Mesothelial cell of epicardium (in vitro differentiated cells): ENCODE measurements at regions not wholly inside any gene's neighbourhood (a gene's known extent, or its start where the extent isn't known, plus 50 kb on each side); places are given as distances from the start of the nearest gene placed in this dataset.

Experiments
- DNase-seq, 2 experiments: peaks; one replicate each; pipeline ENCODE4 v3.0.0; 2021; ENCODE audit warnings: low spot score in 2 of 2; ENCODE audit not compliant: unreplicated experiment in 2 of 2
- H3K27ac Mint-ChIP-seq: 2 replicates; pipeline ENCODE4 v1.8.0; 2021; ENCODE audit warnings: mixed read lengths
- H3K27me3 Mint-ChIP-seq: 2 replicates; pipeline ENCODE4 v1.8.0; 2021; ENCODE audit warnings: low read depth, mixed read lengths
- H3K36me3 Mint-ChIP-seq: 2 replicates; pipeline ENCODE4 v1.8.0; 2021; ENCODE audit warnings: mixed read lengths
- H3K4me1 Mint-ChIP-seq: 2 replicates; pipeline ENCODE4 v1.8.0; 2021; ENCODE audit warnings: mixed read lengths
- H3K4me3 Mint-ChIP-seq: 2 replicates; pipeline ENCODE4 v1.8.0; 2021; ENCODE audit warnings: mild to moderate bottlenecking, moderate library complexity, mixed read lengths
- H3K9me3 Mint-ChIP-seq: 2 replicates; pipeline ENCODE4 v1.8.0; 2021; ENCODE audit warnings: mixed read lengths
- CTCF ChIP-seq: fragments of 200-600 bp; sonication (generic); IDR thresholded peaks from one replicate; pipeline ENCODE4 v1.5.0; 2021; ENCODE audit warnings: antibody characterized with exemption; ENCODE audit not compliant: unreplicated experiment

DNA sequence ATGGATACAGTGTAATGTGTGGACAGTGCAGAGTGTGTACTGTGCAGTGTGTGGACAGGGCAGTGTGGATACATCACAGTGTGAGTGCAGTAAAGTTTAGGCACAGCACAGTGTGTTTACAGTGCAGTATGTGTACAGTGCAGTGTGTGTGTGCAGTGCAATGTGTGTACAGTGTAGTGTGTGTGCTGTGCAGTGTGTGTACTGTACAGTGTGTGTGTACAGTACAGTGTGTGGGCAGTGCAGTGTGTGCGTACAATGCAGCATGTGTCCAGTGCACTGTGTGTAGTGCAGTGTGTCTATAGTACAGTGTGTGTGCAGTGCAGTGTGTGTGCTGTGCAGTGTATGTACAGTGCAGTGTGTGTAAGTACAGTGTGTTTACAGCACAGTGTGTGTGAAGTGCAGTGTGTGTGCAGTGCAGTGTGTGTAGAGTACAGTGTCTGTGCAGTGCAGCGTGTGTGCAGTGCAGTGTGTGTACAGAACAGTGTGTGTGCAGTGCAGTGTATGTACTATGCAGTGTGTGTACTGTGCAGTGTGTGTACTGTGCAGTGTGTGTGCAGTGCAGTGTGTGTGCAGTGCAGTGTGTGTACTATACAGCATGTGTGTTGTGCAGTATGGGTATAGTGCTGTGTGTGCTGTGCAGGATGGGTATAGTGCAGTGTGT is 385.2 kb downstream of the KIF16B start:
- Mint-ChIP-seq H3K36me3 (no peaks in the 10 kb centered on the region), H3K27me3 (peaks cover 21% of the 10 kb centered on the region), H3K9me3 (peaks cover under 1% of the 10 kb centered on the region), H3K4me1 (peaks cover 7% of the 10 kb centered on the region), H3K4me3 (no peak overlapping the region), H3K27ac (no peak overlapping the region)
- DNase-seq = no peak
- TF ChIP-seq CTCF = no peak

DNA sequence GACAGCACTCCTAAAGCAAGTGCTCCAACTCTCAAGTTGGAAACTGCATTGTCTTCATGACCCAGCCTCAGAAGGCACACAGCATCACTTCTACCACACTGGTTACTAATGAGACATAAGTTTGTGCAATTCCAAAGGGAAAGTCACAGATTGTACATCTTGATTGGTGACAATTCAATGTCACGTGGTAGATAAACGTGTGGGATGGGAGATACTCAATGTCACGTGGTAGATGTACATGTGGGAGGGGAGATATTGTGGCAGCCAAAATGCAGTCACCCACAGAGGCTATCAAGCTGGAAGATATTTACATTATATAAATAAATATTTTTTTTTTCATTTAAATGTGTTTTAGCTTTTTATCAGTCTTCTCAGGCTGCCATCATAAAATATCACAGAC is 393.3 kb downstream of the KIF16B start:
- Mint-ChIP-seq H3K4me3 (no peak overlapping the region), H3K36me3 (no peaks in the 10 kb centered on the region), H3K9me3 (peaks cover 20% of the 10 kb centered on the region), H3K27me3 (peaks cover 3% of the 10 kb centered on the region), H3K27ac (no peak overlapping the region), H3K4me1 (peaks cover 18% of the 10 kb centered on the region)
- no peak for DNase-seq
- TF ChIP-seq CTCF = no peak

GRCh38 chr20:16179371-16179770 is 393.9 kb downstream of the KIF16B start:
- Mint-ChIP-seq H3K9me3 (peaks cover 20% of the 10 kb centered on the region), H3K4me1 (peaks cover 18% of the 10 kb centered on the region), H3K36me3 (no peaks in the 10 kb centered on the region), H3K27ac (no peak overlapping the region), H3K4me3 (no peak overlapping the region), H3K27me3 (peaks cover 4% of the 10 kb centered on the region)
- DNase-seq = no peak
- TF ChIP-seq CTCF = no peak

- Mint-ChIP-seq H3K9me3 (peaks cover 20% of the 10 kb centered on the region), H3K4me1 (peaks cover 18% of the 10 kb centered on the region), H3K36me3 (no peaks in the 10 kb centered on the region), H3K4me3 (no peak overlapping the region), H3K27me3 (peaks cover 9% of the 10 kb centered on the region), H3K27ac (peak overlapping the region; percentile 3)
- no peak for DNase-seq
- TF ChIP-seq CTCF = no peak
Observed at GRCh38 chr20:16178546-16179135, 394.6 kb downstream of the KIF16B start.

- H3K4me3 Mint-ChIP-seq = no peak overlapping the region
- no peak for TF ChIP-seq CTCF
- no peak for DNase-seq
- H3K9me3 Mint-ChIP-seq = peaks cover 17% of the 10 kb centered on the region
- no peaks in the 10 kb centered on the region for H3K36me3 Mint-ChIP-seq
- H3K27ac Mint-ChIP-seq = no peak overlapping the region
- peaks cover 18% of the 10 kb centered on the region for H3K4me1 Mint-ChIP-seq
- H3K27me3 Mint-ChIP-seq = peaks cover 31% of the 10 kb centered on the region
Observed at GRCh38 chr20:16175322-16175961, 397.8 kb downstream of the KIF16B start.
